Transverse colon (tissue), 4 donors: ENCODE measurements at regions not wholly inside any gene's neighbourhood (a gene's known extent, or its start where the extent isn't known, plus 50 kb on each side); places are given as distances from the start of the nearest gene placed in this dataset.

Experiments used
- EP300 ChIP-seq: sonication (generic); formaldehyde crosslinking; IDR thresholded peaks from one replicate; pipeline ENCODE4 v1.6.1; 2017; ENCODE audit warnings: antibody characterized with exemption, low read depth
- POLR2A ChIP-seq: fragments of 450-650 bp; IDR thresholded peaks from one replicate; pipeline ENCODE4 v1.6.1; 2016; ENCODE audit warnings: antibody characterized with exemption, mild to moderate bottlenecking, moderate library complexity
- POLR2AphosphoS5 ChIP-seq, 3 donors: sonication (generic); formaldehyde crosslinking; IDR thresholded peaks; one replicate each; pipeline ENCODE4 v1.6.1; 2016; ENCODE audit warnings: antibody characterized with exemption in 3 of 3
- TF ChIP-seq, protein P1 (sequence below), 5 experiments: fragments of 200-600 bp in 3 of 5; fragments of 450-650 bp in 2 of 5; sonication (generic) in 3 of 5; IDR thresholded peaks; 1 replicate in 2 of 5; 2 replicates in 3 of 5; pipeline ENCODE4 v1.5.1; 2016 to 2017; ENCODE audit warnings: antibody characterized with exemption in 5 of 5, inconsistent platforms in 3 of 5, mild to moderate bottlenecking in 2 of 5, moderate library complexity in 1 of 5

DNA sequence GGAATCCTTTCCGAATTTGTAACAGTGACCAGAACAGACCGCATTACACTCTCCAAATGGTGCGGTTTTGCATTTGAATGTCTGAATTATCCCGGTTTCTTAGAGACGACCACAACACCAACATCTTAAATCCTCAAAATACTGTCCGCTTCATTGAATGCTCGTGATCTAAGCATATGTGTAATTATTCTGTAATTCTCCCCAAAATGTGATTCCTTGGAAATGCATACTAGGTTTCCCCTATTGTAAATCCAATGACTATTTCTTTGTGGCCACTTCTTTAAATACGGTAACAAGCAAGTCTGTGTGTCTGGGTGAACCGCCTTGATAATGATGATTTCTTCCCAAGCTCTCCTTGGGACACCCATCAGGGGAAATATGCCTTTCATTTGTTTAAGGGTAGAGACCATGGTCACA, 87.3 kb upstream of the DBX1 start:
- TF ChIP-seq POLR2AphosphoS5 (IDR thresholded peaks at IDR 0.05) (no peak), POLR2A (no peak), EP300 (no peak)
- TF ChIP-seq, protein P1, sequence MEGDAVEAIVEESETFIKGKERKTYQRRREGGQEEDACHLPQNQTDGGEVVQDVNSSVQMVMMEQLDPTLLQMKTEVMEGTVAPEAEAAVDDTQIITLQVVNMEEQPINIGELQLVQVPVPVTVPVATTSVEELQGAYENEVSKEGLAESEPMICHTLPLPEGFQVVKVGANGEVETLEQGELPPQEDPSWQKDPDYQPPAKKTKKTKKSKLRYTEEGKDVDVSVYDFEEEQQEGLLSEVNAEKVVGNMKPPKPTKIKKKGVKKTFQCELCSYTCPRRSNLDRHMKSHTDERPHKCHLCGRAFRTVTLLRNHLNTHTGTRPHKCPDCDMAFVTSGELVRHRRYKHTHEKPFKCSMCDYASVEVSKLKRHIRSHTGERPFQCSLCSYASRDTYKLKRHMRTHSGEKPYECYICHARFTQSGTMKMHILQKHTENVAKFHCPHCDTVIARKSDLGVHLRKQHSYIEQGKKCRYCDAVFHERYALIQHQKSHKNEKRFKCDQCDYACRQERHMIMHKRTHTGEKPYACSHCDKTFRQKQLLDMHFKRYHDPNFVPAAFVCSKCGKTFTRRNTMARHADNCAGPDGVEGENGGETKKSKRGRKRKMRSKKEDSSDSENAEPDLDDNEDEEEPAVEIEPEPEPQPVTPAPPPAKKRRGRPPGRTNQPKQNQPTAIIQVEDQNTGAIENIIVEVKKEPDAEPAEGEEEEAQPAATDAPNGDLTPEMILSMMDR (IDR thresholded peaks at IDR 0.05): no peak
